Breast epithelium (tissue), 3 donors: ENCODE measurements at regions not wholly inside any gene's neighbourhood (a gene's known extent, or its start where the extent isn't known, plus 50 kb on each side); places are given as distances from the start of the nearest gene placed in this dataset.

ENCODE experiments used
- POLR2A ChIP-seq: fragments of 450-650 bp; IDR thresholded peaks from one replicate; pipeline ENCODE4 v1.6.1; 2016; ENCODE audit warnings: antibody characterized with exemption, mild to moderate bottlenecking, moderate library complexity
- POLR2AphosphoS5 ChIP-seq, 3 donors: sonication (generic); formaldehyde crosslinking; IDR thresholded peaks; one replicate each; pipeline ENCODE4 v1.6.1; 2017; ENCODE audit warnings: antibody characterized with exemption in 3 of 3
- TF ChIP-seq, protein P1 (sequence below), 3 donors: fragments of 450-650 bp; IDR thresholded peaks; one replicate each; pipeline ENCODE4 v1.5.1; 2016 to 2017; ENCODE audit warnings: antibody characterized with exemption in 3 of 3, mild to moderate bottlenecking in 3 of 3, moderate library complexity in 3 of 3

DNA sequence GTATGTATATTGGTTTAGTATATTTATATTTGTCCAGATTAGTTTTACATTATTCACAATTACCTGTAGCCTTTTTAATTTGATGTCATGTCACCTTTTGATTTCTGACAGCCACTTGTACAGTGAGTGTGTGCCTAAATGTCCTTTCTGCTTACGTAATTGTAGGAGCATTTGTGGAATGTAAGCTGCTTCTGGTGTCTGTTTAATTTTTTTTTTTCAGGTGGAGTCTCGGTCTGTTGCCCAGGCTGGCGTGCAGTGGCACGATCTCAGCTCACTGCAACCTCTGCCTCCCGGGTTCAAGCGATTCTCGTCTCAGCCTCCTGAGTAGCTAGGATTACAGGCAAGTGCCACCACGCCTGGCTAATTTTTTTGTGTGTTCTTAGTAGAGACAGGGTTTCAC lies 91.2 kb upstream of the XAGE2 start:
- TF ChIP-seq, protein P1, sequence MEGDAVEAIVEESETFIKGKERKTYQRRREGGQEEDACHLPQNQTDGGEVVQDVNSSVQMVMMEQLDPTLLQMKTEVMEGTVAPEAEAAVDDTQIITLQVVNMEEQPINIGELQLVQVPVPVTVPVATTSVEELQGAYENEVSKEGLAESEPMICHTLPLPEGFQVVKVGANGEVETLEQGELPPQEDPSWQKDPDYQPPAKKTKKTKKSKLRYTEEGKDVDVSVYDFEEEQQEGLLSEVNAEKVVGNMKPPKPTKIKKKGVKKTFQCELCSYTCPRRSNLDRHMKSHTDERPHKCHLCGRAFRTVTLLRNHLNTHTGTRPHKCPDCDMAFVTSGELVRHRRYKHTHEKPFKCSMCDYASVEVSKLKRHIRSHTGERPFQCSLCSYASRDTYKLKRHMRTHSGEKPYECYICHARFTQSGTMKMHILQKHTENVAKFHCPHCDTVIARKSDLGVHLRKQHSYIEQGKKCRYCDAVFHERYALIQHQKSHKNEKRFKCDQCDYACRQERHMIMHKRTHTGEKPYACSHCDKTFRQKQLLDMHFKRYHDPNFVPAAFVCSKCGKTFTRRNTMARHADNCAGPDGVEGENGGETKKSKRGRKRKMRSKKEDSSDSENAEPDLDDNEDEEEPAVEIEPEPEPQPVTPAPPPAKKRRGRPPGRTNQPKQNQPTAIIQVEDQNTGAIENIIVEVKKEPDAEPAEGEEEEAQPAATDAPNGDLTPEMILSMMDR (IDR thresholded peaks at IDR 0.05), result no peak
- no peak for TF ChIP-seq POLR2AphosphoS5 (IDR thresholded peaks at IDR 0.05)
- TF ChIP-seq POLR2A, result no peak
